GM18511 (cell line): ENCODE measurements at regions not wholly inside any gene's neighbourhood (a gene's known extent, or its start where the extent isn't known, plus 50 kb on each side); places are given as distances from the start of the nearest gene placed in this dataset.

Experiments
- ATAC-seq: cut with Tn5 transposase; IDR thresholded peaks from one replicate; pipeline ENCODE4 v1.9.1; 2021; ENCODE audit warnings: mild to moderate bottlenecking, moderate library complexity; ENCODE audit not compliant: unreplicated experiment

- no peak for ATAC-seq
Measured at GRCh38 chr16:6343157-6343556, 989.5 kb upstream of the RBFOX1 start.

- no peak for ATAC-seq
Measured at GRCh38 chr16:6341981-6342380, 990.7 kb upstream of the RBFOX1 start.

- no peak for ATAC-seq
Measured at GRCh38 chr16:6335072-6335471, 997.6 kb upstream of the RBFOX1 start.

DNA sequence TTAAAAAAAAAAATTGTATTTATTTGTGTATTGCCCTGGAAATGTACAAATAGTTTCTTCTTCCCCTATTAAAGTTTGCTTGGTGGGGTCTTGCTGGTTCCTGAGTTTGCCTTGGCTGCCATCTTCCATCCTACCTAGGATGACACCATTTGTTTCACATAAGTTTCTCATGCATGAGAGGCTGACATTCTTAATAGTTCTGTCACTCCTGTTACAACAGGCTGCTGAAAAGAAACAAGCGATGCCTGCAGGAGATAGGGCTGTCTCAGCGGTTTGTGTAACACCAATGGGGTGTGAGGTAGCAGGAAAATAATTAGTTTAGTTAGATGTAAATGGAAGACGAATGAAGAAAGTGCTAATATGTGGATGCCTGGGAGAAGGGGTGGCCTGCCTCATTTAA lies 1000.9 kb upstream of the RBFOX1 start:
- no peak for ATAC-seq

DNA sequence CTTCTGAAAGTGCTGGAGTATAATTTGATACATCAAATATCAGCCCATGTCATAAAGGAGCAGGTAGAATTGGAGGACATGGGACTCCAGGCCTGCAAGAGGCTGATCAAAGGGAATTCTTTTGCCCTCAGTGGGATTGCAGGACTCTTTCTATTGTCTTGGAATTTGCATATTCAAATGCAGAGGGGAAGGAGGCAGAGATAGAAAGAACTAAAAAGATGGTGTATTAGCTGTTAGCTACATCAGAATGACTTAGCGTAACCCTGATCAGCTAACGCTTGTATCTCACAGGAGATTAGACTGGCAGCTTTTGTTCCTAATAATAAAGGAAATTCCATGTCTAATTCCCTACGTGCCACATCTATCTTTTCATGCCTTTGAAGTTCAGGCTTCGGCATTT lies 1014.7 kb upstream of the RBFOX1 start:
- ATAC-seq, result no peak

DNA sequence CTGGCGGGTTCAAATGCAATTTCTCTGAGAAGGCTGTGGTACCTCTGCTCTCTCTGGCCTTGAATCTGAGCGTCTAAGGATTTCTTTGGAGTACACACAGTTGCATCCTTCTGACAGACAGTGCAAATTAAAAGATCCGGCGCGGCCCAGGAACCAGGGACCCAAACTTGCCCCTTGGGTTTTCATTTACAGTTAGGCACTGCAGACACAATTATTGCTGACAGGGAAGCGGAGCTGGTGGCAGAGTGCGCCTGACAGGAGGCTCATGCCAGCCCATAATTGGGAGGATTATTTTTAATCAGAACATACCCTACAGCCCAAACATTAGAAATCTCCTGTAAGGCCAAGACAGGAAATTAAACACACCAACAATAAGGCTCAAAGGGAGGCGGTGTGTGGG lies 1023.4 kb upstream of the RBFOX1 start:
- ATAC-seq, result no peak

GRCh38 chr16:6308176-6308575 lies 1024.5 kb upstream of the RBFOX1 start:
- no peak for ATAC-seq

DNA sequence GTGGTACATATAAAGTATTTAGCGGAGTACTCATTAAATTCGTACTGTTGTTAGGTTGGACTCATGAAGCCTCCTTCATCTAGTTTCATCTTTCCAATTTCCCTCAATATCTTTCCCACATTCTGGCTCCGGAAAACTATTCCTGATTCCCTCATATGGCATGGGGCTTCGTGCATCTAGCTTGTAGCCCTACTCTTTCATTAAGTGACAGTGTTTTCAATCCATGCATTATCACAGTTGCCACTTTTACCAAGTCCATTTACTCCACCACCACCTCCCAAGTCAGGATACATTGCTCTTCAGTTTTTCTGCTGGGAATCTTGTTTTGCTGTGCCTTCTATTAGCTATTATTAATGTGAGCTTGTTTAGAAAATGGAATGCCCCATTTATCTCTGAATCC lies 1032.1 kb upstream of the RBFOX1 start:
- no peak for ATAC-seq

DNA sequence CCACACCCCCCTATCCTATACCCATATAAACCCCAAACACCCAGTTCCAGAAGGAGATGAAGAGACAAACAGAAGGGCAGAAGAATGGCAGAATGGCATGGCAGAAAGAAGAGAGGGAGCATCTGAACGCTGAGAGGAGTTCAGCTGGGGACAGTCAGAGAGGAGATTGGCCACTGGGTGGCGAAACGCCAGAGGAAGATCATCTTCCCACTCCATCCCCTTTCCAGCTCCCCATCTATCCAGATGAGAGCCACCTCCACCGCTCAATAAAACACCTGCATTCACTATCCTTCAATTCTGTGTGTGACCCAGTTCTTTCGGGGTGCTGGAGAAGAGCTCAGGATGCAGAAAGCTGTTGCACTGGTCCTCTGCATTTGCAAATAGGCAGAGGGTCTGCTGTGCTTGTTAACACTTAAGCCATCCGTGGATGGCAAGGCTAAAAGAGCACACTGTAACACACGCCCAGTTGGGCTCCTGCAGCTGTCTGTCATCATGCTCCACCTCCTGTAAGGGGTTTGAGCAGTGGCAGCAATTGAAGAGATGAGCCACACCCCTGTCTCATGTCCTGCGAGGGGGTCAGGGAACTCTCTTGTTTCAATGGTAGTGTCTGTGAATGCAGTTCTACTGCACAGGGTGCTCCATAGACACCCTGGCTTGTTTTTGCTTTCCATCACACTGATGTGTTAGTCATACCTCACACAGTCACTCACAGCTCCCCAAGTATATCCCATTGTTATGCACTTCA lies 1034.8 kb upstream of the RBFOX1 start:
- ATAC-seq, result no peak

DNA sequence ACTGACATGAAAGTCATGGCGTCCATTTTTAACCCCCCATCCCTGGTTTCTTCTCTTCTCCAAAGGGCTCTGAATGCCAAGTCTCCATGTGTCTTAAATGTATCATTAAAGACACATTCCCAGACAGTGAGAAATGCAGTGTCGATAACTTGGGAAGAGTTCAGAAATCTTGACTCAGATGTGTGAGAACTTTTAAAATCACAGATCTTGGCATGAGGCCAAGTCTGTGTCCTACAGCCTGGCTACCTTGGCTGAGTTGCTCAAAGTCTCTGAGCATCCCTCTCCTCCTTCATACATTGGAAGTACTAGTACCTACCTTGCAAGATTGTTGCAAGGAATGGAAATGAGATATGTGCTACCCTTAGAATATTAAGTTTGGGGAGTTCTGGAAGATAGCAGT lies 1046.5 kb upstream of the RBFOX1 start:
- ATAC-seq, result no peak

DNA sequence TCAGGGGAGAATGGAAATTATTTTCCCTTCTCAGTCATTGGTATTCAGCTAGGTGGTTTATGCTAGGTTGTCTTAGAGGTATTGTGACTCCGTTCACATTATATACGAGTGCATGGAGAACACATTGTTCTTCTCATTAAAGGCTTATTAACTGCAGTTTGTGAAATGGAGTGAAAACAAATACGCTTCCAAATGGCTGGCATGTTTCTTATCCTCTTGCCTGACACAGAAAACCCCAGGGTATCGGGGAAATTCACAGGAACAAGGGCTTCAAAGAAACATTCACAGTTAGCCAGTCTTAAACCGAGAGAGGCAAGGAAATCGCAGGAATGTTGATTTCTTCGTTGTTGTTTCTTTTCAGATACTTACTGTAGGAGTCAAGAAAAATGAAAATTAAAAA lies 1047.9 kb upstream of the RBFOX1 start:
- ATAC-seq, result no peak

- ATAC-seq, result no peak
Measured at GRCh38 chr16:6281994-6282393, 1050.7 kb upstream of the RBFOX1 start.

- no peak for ATAC-seq
Measured at GRCh38 chr16:6281274-6281673, 1051.4 kb upstream of the RBFOX1 start.

GRCh38 chr16:6280055-6280454 lies 1052.6 kb upstream of the RBFOX1 start:
- ATAC-seq, result no peak

- ATAC-seq, result no peak
Measured at GRCh38 chr16:6279286-6279685, 1053.4 kb upstream of the RBFOX1 start.

DNA sequence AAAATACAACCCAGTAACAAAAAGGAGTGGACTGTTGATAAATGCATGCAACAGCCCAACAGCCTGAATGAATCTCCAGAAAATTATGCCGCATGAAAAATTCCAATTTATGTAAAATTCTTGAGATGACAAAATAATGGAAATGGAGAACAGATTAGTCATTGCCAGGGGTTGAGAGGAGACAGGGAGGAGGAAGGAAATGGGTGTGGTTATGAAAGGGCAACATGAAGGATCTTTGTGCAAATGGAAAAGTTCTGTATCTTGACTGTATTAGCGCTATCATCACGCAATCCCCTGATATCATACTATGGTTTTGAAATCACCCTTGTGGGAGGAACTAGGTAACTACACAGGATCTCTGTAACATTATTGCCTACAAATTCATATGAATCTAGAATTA lies 1058.3 kb upstream of the RBFOX1 start:
- ATAC-seq, result no peak

- ATAC-seq, result no peak
Measured at GRCh38 chr16:6267682-6268081, 1065.0 kb upstream of the RBFOX1 start.

GRCh38 chr16:6266703-6267102 lies 1065.9 kb upstream of the RBFOX1 start:
- no peak for ATAC-seq

- ATAC-seq, result no peak
Measured at GRCh38 chr16:6265968-6266367, 1066.7 kb upstream of the RBFOX1 start.

DNA sequence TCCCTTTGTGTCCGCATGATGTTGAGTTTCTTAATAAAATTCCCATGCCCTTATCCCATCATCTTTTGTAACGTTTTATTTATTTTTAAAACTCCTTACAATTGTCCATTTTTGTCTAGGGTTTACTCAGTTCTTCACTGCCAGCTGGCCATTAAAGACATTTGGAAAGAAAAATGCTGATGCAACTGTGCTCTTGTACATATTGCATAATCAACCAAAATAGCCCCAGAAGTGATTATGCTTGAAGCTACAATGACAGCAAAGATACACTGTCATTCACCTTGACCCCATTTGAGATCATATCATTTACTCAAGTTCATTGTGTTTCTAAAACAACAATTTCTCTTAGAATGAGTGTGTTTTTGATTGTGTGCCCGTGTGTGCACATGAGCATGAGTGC lies 1074.6 kb upstream of the RBFOX1 start:
- no peak for ATAC-seq

DNA sequence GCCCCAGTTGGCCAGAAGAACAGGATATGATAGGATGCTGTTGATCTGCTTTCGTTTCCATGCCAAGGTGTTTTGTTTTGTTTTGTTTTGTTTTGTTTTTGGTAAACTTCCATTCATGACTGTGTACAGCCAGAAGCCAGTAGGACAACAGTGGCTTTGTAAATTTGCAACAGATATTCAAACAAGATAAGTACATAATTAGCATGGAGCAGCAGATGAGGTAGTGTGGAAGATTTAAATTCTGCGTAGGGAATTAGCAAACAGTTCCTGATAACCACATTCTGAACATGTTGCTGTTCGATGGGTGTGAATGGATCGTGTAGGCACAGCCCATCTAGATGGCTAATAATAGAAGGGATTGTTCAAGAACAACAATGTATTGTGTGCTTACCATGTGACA lies 1080.1 kb upstream of the RBFOX1 start:
- no peak for ATAC-seq

- ATAC-seq, result no peak
Measured at GRCh38 chr16:6250511-6250910, 1082.1 kb upstream of the RBFOX1 start.

- ATAC-seq, result no peak
Measured at GRCh38 chr16:6249863-6250262, 1082.8 kb upstream of the RBFOX1 start.
